Trophoblast cell (in vitro differentiated cells and primary cell): ENCODE measurements at regions not wholly inside any gene's neighbourhood (a gene's known extent, or its start where the extent isn't known, plus 50 kb on each side); places are given as distances from the start of the nearest gene placed in this dataset.

Experiments used
- DNase-seq, 2 donors: peaks; one replicate each; pipeline ENCODE4 v3.0.0-alpha.2; 2016
- H2AFZ ChIP-seq: 2 replicates; pipeline ENCODE4 v1.6.1; 2013; ENCODE audit warnings: low read length, moderate library complexity, mild to moderate bottlenecking; ENCODE audit not compliant: insufficient read depth, poor library complexity
- H2AK5ac ChIP-seq: 2 replicates; pipeline ENCODE4 v1.6.1; 2013; ENCODE audit warnings: mild to moderate bottlenecking, low read length
- H2BK120ac ChIP-seq: 2 replicates; pipeline ENCODE4 v1.6.1; 2013; ENCODE audit warnings: low read length, mild to moderate bottlenecking, moderate library complexity; ENCODE audit not compliant: insufficient read depth, poor library complexity
- H2BK12ac ChIP-seq: 2 replicates; pipeline ENCODE4 v1.6.1; 2013; ENCODE audit warnings: mild to moderate bottlenecking, low read length, moderate library complexity
- H2BK5ac ChIP-seq: 2 replicates; pipeline ENCODE4 v1.6.1; 2013; ENCODE audit warnings: low read length, low read depth, moderate library complexity, mild to moderate bottlenecking; ENCODE audit not compliant: poor library complexity
- H3K14ac ChIP-seq: 2 replicates; pipeline ENCODE4 v1.6.1; 2013; ENCODE audit warnings: mild to moderate bottlenecking, low read length
- H3K18ac ChIP-seq: 2 replicates; pipeline ENCODE4 v1.6.1; 2013; ENCODE audit warnings: mild to moderate bottlenecking, low read length
- H3K23ac ChIP-seq: 2 replicates; pipeline ENCODE4 v1.6.1; 2013; ENCODE audit warnings: low read length
- H3K27ac ChIP-seq: 2 replicates; pipeline ENCODE4 v1.5.1; 2013; ENCODE audit warnings: low read depth, mild to moderate bottlenecking, inconsistent platforms, low read length, moderate library complexity
- H3K27me3 ChIP-seq: 2 replicates; pipeline ENCODE4 v1.6.1; 2013; ENCODE audit warnings: inconsistent platforms, mild to moderate bottlenecking, low read length, moderate library complexity; ENCODE audit not compliant: insufficient read depth
- H3K36me3 ChIP-seq, 2 experiments: 1 replicate in 1 of 2; 2 replicates in 1 of 2; pipeline ENCODE4 v1.6.1; 2013; ENCODE audit warnings: low read length in 2 of 2, mild to moderate bottlenecking in 2 of 2, moderate library complexity in 1 of 2; ENCODE audit not compliant: insufficient read depth in 2 of 2, control insufficient read depth in 1 of 2
- H3K4ac ChIP-seq: 2 replicates; pipeline ENCODE4 v1.6.1; 2013; ENCODE audit warnings: low read depth, mild to moderate bottlenecking, low read length, moderate library complexity
- H3K4me1 ChIP-seq, 2 experiments: 1 replicate in 1 of 2; 2 replicates in 1 of 2; pipeline ENCODE4 v1.6.1; 2013; ENCODE audit warnings: low read length in 2 of 2, mild to moderate bottlenecking in 2 of 2, moderate library complexity in 1 of 2; ENCODE audit not compliant: insufficient read depth in 2 of 2, control insufficient read depth in 1 of 2
- H3K4me2 ChIP-seq: 2 replicates; pipeline ENCODE4 v1.6.1; 2013; ENCODE audit warnings: inconsistent platforms, mild to moderate bottlenecking, low read length, moderate library complexity
- H3K4me3 ChIP-seq: 2 replicates; pipeline ENCODE4 v1.5.1; 2013; ENCODE audit warnings: mild to moderate bottlenecking, low read depth, low read length, inconsistent platforms
- H3K79me1 ChIP-seq: one replicate; pipeline ENCODE4 v1.6.1; 2013; ENCODE audit warnings: low read length
- H3K79me2 ChIP-seq: 2 replicates; pipeline ENCODE4 v1.6.1; 2013; ENCODE audit warnings: low read length, mild to moderate bottlenecking; ENCODE audit not compliant: control insufficient read depth, insufficient read depth, poor library complexity
- H3K9ac ChIP-seq: 2 replicates; pipeline ENCODE4 v1.6.1; 2013; ENCODE audit warnings: mild to moderate bottlenecking, low read length
- H3K9me3 ChIP-seq: 2 replicates; pipeline ENCODE4 v1.6.1; 2013; ENCODE audit warnings: low read depth, mild to moderate bottlenecking, control low read depth, inconsistent platforms, low read length; ENCODE audit not compliant: insufficient read depth
- H4K12ac ChIP-seq: 2 replicates; pipeline ENCODE4 v1.6.1; 2013; ENCODE audit warnings: low read depth, mild to moderate bottlenecking, low read length, moderate library complexity
- H4K8ac ChIP-seq: 2 replicates; pipeline ENCODE4 v1.6.1; 2013; ENCODE audit warnings: low read depth, mild to moderate bottlenecking, low read length, moderate library complexity
- H4K91ac ChIP-seq: one replicate; pipeline ENCODE4 v1.6.1; 2013; ENCODE audit warnings: low read depth, mild to moderate bottlenecking, low read length, moderate library complexity
- WGBS: extraction: QIAGEN DNeasy Blood & Tissue Kit; methylation state at CpG from one replicate; pipeline ENCODE4 v1.1.7; 2013; ENCODE audit warnings: missing lambda C conversion rate; ENCODE audit not compliant: insufficient read length, insufficient coverage; ENCODE audit errors: extremely low coverage; 5-methylcytosine and 5-hydroxymethylcytosine counted together

GRCh38 chr22:27417421-27417814 is 384.1 kb downstream of the MN1 start:
- no peak overlapping the region for H3K14ac ChIP-seq
- H3K9me3 ChIP-seq: peaks cover 7% of the 10 kb centered on the region
- no peaks in the 10 kb centered on the region for H3K36me3 ChIP-seq
- H3K23ac ChIP-seq: no peak overlapping the region
- no peaks in the 10 kb centered on the region for H3K79me1 ChIP-seq
- no peak overlapping the region for H2BK12ac ChIP-seq
- no peak overlapping the region for H3K4ac ChIP-seq
- no peak overlapping the region for H3K27ac ChIP-seq
- no peak for DNase-seq
- H3K18ac ChIP-seq: no peak overlapping the region
- no CpG with 5 or more reads among the region's 5 CpGs for WGBS
- H3K4me3 ChIP-seq: no peak overlapping the region
- no peaks in the 10 kb centered on the region for H3K27me3 ChIP-seq
- no peak overlapping the region for H2AFZ ChIP-seq
- H3K79me2 ChIP-seq: no peaks in the 10 kb centered on the region
- no peak overlapping the region for H4K12ac ChIP-seq
- H2AK5ac ChIP-seq: no peak overlapping the region
- H2BK120ac ChIP-seq: no peak overlapping the region
- H4K8ac ChIP-seq: no peak overlapping the region
- H3K4me1 ChIP-seq: no peaks in the 10 kb centered on the region
- no peak overlapping the region for H4K91ac ChIP-seq
- H3K4me2 ChIP-seq: no peak overlapping the region
- no peak overlapping the region for H2BK5ac ChIP-seq
- H3K9ac ChIP-seq: no peak overlapping the region

DNA sequence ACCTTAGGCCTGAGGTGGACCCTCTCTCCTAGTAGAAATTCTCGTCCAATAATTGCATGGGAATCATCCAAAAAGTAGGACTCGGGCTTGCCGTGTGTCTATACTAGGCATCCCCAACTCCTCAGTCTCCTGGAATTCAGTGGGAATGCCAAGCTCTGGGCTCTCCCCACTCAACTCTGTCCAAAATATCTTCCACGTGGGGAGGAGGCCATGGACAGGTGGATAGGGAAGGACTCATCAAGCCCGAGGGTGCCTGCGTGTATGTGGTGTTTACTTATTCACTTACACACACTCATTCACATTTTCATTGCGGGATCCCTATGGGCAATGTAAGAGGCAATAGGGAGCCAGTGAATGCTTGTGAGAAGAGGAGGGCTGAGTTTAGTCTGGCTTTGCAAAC is 383.3 kb downstream of the MN1 start:
- Histone ChIP-seq H3K79me2 (no peaks in the 10 kb centered on the region), H3K18ac (no peak overlapping the region), H2BK12ac (no peak overlapping the region), H4K91ac (no peak overlapping the region), H3K79me1 (no peaks in the 10 kb centered on the region), H3K9ac (no peak overlapping the region), H3K27ac (no peak overlapping the region), H2AK5ac (no peak overlapping the region), H3K4ac (no peak overlapping the region), H3K14ac (no peak overlapping the region), H4K12ac (no peak overlapping the region), H2AFZ (no peak overlapping the region), H4K8ac (no peak overlapping the region), H3K4me3 (no peak overlapping the region), H2BK5ac (no peak overlapping the region), H3K9me3 (peaks cover 2% of the 10 kb centered on the region), H3K4me1 (no peaks in the 10 kb centered on the region), H3K27me3 (no peaks in the 10 kb centered on the region), H3K23ac (no peak overlapping the region), H2BK120ac (no peak overlapping the region), H3K4me2 (no peak overlapping the region), H3K36me3 (no peaks in the 10 kb centered on the region)
- no peak for DNase-seq
- no CpG with 5 or more reads among the region's 7 CpGs for WGBS

- Histone ChIP-seq H3K18ac (no peak overlapping the region), H2AK5ac (no peak overlapping the region), H3K27me3 (no peaks in the 10 kb centered on the region), H3K4ac (no peak overlapping the region), H3K79me2 (no peaks in the 10 kb centered on the region), H3K4me1 (no peaks in the 10 kb centered on the region), H3K4me2 (no peak overlapping the region), H3K23ac (no peak overlapping the region), H4K8ac (no peak overlapping the region), H4K12ac (no peak overlapping the region), H3K36me3 (no peaks in the 10 kb centered on the region), H3K14ac (no peak overlapping the region), H3K4me3 (no peak overlapping the region), H3K9me3 (peaks cover 2% of the 10 kb centered on the region), H3K79me1 (no peaks in the 10 kb centered on the region), H2BK120ac (no peak overlapping the region), H3K27ac (no peak overlapping the region), H2BK5ac (no peak overlapping the region), H3K9ac (no peak overlapping the region), H2BK12ac (no peak overlapping the region), H4K91ac (no peak overlapping the region), H2AFZ (no peak overlapping the region)
- no peak for DNase-seq
- no CpG with 5 or more reads among the region's 7 CpGs for WGBS
Measured at GRCh38 chr22:27419473-27419872, 382.1 kb downstream of the MN1 start.

- Histone ChIP-seq H2BK5ac (no peak overlapping the region), H3K79me1 (no peaks in the 10 kb centered on the region), H2AFZ (no peak overlapping the region), H2BK120ac (no peak overlapping the region), H3K14ac (no peak overlapping the region), H2BK12ac (no peak overlapping the region), H4K12ac (no peak overlapping the region), H3K79me2 (no peaks in the 10 kb centered on the region), H3K9ac (no peak overlapping the region), H3K23ac (no peak overlapping the region), H4K8ac (no peak overlapping the region), H3K27ac (no peak overlapping the region), H3K4me2 (no peak overlapping the region), H3K18ac (no peak overlapping the region), H3K9me3 (peaks cover 2% of the 10 kb centered on the region), H2AK5ac (no peak overlapping the region), H3K27me3 (no peaks in the 10 kb centered on the region), H3K4me1 (no peaks in the 10 kb centered on the region), H3K4me3 (no peak overlapping the region), H4K91ac (no peak overlapping the region), H3K36me3 (no peaks in the 10 kb centered on the region), H3K4ac (no peak overlapping the region)
- no peak for DNase-seq
- WGBS: no CpG with 5 or more reads among the region's 6 CpGs
Measured at GRCh38 chr22:27420195-27420816, 381.2 kb downstream of the MN1 start.
